Mucosa of gallbladder (tissue), 1 donor: ENCODE measurements at regions not wholly inside any gene's neighbourhood (a gene's known extent, or its start where the extent isn't known, plus 50 kb on each side); places are given as distances from the start of the nearest gene placed in this dataset.
A peak's percentile ranks its signal among the peaks of the same experiment; 100 is the strongest.

Experiments
- DNase-seq: peaks from one replicate; pipeline ENCODE4 v3.0.0-alpha.2; 2020; ENCODE audit warnings: low spot score
- donor health status: DM: no; HTN: no; CAD: no.

GRCh38 chr4:1511441-1512041 is 105.3 kb upstream of the NKX1-1 start:
- DNase-seq: peak; percentile 84

- no peak for DNase-seq
Measured at GRCh38 chr4:1510931-1511330, 104.7 kb upstream of the NKX1-1 start.

DNA sequence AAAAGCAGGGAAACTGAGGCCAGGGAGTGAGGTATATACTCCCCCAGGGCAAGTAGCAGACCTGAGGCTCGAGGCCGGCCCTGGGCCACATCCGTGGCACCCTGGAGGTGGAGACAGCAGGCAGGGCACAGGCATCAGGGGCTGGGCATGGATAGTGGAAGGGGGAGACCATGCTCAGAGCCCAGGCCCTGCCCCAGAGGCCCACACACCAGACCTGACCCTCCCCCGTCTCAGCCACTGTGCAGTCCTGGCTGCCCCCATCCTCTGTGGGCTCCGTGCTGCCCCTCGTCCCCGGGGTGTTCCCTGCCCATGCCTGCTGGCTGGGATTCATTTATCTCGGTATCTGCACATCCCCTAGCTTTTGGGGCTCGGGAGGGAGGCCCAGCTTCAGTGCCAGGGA is 103.1 kb upstream of the NKX1-1 start:
- DNase-seq: no peak

- DNase-seq: no peak
Measured at GRCh38 chr4:1508161-1509160, 102.2 kb upstream of the NKX1-1 start.

GRCh38 chr4:1506956-1507721 is 100.9 kb upstream of the NKX1-1 start:
- DNase-seq: no peak

- DNase-seq: no peak
Measured at GRCh38 chr4:1505511-1506460, 99.5 kb upstream of the NKX1-1 start.

GRCh38 chr4:1504595-1505500 is 98.6 kb upstream of the NKX1-1 start:
- DNase-seq: no peak

DNA sequence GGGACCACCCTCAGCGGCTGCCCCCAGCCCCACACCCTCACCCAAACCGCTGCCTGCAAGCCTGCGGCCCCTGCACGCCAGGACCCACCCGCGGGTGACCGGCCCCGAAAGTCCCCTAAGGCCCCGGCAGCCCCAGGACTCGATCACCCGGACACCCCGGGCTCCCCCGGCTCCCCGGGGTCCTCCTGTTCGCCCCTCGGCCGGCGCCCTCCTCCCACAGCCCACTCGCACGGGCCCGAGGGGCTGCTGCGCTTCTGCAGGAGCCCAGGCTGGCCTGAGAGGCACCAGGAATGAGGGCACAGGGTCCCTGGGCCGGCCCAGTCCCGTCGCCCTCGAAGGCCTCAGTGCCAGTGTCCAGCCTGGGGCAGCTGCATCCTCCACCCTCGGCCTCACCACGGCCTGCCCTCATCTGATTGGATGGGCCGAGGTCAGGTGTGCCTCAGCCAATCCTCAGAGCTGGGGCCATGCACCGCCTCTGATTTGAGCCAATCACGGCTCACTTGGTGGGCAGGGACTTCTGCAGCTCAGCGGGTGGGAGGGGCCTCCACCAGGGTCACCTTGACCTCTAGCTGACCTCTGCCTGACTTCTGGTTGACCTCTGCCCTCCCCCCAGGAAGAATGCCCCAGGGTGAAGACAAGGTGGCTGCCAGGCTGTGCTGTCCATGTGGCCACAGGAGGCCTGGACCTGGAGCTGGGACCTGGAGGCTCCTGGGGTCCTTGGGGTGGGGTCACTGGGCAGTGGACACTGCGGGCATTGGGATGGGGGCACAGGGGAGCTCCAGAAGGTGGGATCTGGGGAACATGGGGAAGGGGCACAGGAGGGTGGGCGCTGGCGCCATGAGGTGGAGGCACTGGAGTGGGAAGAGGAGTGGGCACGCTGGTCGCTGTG is 97.6 kb upstream of the NKX1-1 start:
- no peak for DNase-seq

- no peak for DNase-seq
Measured at GRCh38 chr4:1502976-1503375, 96.7 kb upstream of the NKX1-1 start.

DNA sequence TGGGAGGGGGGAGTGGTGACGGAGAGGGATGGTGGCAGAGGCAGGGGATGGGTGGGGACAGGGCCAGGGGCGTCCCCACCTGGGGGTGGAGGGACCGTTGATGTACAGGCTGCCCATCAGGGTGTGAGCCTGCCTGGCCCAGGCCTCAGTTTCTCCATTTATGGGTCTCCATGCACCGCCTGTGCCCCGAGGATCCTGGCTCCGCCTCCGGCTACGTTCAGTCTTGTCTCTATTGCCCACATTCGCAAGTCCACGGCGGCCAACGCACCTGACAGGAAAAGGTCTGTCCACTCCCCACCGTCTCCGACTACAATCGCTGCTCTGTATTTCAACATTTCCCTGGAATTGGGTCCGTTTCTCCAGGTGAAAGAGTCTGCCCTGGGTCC is 96.3 kb upstream of the NKX1-1 start:
- DNase-seq: no peak

- no peak for DNase-seq
Measured at GRCh38 chr4:1501754-1502500, 95.7 kb upstream of the NKX1-1 start.

DNA sequence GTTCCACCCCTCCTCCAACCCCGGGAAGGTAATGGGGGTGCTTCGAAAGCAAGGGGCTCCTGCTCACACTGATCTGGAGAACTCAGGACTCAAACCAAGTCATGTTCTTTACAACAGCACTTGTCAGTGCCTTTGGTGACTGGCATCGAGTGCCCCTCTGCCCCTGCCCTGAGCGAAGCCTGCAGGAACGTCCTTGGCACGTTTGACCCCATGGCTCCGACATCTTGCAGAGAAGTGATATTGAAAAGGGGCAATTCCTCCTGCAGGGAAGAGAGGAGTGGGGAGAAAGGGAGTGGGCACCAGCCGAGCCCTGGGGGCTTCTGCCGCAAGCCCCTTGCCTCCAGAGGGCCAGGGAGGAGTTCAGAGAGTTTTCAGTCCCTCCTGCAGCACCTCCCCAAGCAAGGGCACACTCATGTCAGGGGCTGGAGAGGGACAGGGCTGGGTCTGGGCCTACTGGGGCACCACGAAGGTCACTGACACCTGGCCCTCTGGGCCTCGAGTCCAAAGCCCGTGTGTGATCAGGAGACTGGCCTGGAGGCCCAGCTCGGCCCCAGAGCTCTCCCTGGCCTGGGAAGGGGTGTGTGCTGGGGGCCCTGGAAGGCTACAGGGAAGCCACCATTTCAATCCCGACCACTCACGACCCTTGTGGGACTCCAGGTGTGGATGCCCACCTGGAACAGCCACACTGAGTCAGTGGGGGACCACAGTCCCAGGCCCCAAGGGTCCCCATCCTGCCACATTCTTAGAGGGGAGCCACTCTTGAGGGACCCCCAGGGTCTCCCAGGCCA is 94.9 kb upstream of the NKX1-1 start:
- no peak for DNase-seq

GRCh38 chr4:1500231-1500965 is 94.2 kb upstream of the NKX1-1 start:
- no peak for DNase-seq

DNA sequence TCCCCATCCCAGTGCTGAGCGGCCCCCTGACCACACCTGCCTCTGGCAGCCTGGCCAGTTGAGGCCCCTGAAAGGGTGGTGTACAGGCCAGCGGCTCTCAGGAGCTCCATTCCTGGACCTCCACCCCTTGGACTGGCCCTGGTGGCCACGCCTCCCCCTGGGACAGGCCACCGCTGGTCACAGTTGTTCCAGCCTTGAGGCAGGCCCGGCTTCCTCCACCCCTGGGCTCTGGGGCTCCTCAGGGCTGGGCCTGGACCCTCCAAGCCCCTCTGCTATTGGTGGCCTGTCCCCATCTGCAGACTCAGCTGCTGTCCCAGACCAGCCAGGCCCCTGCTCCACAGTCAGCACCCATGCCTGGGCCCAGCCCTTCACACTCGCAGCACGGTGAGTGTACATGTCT is 93.2 kb upstream of the NKX1-1 start:
- DNase-seq: no peak

- no peak for DNase-seq
Measured at GRCh38 chr4:1497189-1497801, 91.1 kb upstream of the NKX1-1 start.

GRCh38 chr4:1496116-1496642 is 89.9 kb upstream of the NKX1-1 start:
- no peak for DNase-seq
